IPS-18c (cell line): ENCODE measurements at regions not wholly inside any gene's neighbourhood (a gene's known extent, or its start where the extent isn't known, plus 50 kb on each side); places are given as distances from the start of the nearest gene placed in this dataset.

Source experiments
- H3K4me3 ChIP-seq: 2 replicates; pipeline ENCODE4 v1.7.0; 2013; ENCODE audit warnings: low read depth, mild to moderate bottlenecking, low read length, moderate library complexity; ENCODE audit not compliant: insufficient read depth
- H3K9me3 ChIP-seq: one replicate; pipeline ENCODE4 v1.6.1; 2013; ENCODE audit warnings: mild to moderate bottlenecking, low read length, moderate library complexity; ENCODE audit not compliant: control insufficient read depth, insufficient read depth

DNA sequence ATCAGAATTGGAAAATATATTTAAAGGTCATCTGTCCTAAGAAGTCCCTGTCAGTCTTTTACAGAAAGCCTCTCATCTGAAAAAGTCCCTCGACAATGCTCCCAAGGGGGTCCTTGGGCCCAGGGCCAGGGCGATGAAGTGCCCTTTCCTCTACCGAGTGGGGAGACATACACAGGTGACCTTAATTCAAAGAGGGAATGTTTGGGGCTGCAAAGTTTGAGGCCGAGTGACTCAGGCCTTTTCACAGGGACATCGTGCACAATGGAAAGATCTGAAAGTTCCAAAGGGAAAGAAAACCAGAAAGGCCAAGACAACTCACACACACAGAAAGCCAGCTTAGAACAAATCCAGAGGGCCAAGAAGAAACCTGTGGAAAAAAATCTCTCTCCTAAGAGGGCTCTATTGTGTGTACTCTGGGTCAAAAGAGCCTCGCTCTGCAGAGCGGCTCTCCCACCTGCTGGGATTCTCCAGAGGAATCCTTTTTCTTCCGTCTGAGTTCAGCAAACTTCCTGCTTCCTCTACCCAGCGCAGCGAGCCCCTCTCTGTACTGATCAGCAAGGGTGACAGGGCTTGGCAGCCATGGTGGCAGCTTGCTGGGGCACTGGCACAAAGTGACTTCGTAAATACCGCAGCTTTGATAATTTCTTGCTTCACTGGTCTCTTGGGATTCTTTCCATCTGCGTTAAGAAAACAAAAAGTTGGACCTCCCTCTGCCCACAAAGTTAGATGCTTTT lies 259.1 kb downstream of the OPA1 start:
- Histone ChIP-seq H3K9me3 (no peaks in the 10 kb centered on the region), H3K4me3 (no peak overlapping the region)

DNA sequence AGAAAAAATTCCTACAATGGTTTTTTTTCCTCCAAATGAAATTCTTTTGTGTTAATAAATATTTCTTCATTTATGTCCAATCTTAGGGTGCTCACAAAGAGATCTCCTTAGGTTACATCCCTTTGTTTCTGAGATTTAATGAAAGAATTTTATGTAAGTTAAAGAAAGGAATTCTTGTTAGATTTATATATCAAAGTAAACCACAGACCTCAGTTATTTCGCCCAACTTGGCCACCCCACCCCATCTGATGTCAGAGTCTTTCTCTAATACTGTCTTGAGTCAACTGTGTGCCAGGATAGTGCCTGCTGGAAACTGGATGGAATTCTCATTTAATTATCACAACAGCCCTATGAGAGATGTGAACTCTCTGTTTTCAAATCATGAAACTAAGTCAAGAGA lies 259.9 kb downstream of the OPA1 start:
- no peak overlapping the region for H3K4me3 ChIP-seq

DNA sequence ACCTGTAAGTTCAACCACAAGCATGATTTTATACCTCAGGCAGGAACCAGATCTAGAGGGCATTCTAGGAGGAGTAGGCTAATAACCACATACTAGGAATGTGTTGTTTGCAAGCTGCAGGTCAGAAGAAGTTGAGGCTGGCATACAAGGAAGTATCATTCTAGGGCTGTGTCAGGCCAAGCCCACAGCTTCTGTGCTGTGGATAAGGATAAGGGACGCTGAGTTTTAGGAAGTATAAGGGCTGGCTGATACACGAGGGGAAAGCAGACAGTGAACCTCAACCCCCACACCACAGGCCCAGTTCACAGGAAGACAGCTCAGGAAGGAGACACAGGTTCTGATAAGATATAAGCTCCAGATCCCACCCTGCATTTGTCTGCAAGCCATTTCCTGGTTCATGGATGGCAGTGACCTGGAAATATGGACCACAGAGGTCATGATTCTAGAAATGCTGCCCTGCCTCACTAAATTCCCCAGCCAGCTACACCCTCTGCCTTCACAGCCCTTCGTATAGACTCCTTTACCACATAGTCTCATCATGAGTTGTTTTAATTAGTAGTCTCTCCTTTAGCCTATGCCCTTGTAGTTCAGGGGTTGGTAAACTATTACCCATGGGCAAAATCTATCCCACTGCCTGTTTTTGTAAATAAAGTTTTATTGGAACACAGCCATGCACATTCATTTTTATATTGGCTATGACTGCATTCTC lies 260.7 kb downstream of the OPA1 start:
- Histone ChIP-seq H3K9me3 (no peaks in the 10 kb centered on the region), H3K4me3 (no peak overlapping the region)

More for the DNA sequence above, 259.9 kb downstream of the OPA1 start:
- H3K9me3 ChIP-seq: no peaks in the 10 kb centered on the region

DNA sequence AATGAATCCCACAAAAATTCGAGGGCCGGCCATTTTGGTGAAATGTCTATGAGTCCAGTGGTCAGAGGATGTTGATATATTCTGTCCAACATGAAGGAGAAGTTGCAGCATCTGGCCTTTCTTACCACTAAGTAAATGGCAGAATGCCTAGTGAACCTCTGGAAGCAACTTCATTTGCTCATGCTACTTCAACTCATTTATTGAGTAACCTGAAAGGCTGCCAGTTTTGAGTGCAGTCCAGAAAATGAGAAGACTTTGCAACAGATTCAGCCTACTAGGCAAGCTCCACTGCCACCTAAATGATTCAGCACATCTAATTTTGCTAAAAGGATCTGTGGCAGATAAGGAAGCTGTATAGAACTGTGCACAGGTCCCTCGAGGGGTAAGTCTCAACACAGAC lies 265.0 kb downstream of the OPA1 start:
- Histone ChIP-seq H3K9me3 (no peaks in the 10 kb centered on the region), H3K4me3 (no peak overlapping the region)

DNA sequence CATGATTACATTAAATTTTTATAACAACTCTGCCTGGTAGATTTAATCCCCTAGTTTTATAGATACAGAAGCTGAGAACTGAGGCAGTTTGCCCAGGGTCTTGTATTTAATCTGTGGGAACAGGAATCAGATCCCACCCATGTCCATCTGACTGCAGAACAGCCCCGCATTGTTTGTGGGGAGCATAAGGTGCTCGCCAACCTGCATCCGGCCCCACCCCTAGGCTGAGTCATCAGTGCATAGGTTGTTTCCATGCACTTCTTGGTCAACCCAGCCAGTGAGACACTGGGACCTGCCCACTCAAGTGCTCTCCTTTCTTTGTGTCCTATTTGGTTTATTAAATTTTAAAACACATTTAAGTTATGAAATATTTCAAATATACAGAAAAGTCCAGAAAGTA lies 266.2 kb downstream of the OPA1 start:
- Histone ChIP-seq H3K4me3 (no peak overlapping the region), H3K9me3 (no peaks in the 10 kb centered on the region)

DNA sequence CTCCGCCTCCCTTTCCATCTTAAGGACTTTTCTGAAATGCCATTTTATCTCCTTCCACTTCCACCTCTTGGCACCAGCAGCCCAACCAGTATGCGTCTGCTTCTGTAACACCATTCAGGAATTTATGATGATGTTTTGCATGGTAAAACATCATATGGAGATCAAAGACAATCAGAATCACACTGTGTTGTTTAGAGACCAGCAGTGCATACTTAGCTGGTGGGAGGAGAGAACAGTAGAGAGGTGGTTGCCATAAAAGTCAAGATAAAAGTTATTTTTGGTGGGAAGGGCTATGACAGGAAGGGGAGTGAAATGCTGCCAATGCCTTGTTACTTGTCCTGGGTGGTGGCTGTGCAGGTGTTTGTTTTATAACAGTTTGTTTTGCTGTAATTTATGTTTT lies 268.0 kb downstream of the OPA1 start:
- no peaks in the 10 kb centered on the region for H3K9me3 ChIP-seq
- no peak overlapping the region for H3K4me3 ChIP-seq

DNA sequence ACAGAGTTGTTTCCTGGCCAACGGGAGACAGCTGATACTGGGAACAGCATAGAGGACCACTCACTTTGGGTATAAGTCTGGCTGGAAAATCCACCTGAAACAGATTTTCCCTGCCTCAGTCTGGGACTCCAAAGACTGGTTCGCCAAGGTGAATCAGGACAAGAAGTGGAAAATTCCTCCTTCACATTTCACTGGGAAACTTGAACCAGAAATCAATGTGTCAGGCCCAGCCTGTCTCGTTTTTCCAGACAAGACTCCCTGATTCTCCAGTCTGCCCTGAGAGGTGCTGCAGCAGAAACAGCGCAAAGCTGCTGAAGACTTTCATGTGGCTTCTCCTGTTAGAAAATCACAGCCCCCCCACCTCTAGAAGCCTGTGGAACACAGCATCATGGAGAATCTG lies 269.8 kb downstream of the OPA1 start:
- H3K9me3 ChIP-seq: no peaks in the 10 kb centered on the region
- H3K4me3 ChIP-seq: no peak overlapping the region

DNA sequence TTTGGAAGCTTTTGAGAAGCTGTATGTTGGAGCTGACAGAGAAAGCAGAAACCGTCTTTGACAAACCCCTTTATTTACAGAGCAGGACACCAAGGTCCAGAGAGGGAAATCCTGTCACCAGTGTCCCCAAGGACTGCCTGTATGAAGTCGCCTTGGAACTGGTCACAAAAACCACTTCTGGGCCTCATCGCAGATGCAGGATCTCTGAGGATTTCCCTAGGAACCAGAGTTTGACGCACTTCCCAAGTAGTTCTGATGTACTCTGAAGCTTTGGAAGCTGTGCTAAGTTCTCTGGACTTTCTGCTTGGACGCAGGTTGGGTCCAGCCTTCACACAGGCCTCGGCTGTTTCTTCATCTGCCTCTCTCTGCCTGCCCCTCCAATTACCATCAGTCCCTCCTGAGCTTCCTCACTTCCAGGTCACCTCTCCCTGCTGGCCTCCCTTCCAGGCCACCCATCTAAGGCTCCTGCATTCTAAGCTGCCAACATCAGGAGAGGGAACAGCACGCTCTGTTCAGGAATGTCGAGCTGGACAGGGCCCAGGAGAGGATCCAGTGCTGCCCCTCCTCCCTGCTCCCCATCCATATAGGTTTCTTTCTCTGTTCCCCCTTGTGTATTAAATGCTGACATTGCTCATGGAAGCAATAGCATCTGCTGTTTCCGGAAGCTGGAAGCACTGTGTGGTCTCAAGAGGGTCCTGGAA lies 270.8 kb downstream of the OPA1 start:
- no peaks in the 10 kb centered on the region for H3K9me3 ChIP-seq
- H3K4me3 ChIP-seq: no peak overlapping the region

DNA sequence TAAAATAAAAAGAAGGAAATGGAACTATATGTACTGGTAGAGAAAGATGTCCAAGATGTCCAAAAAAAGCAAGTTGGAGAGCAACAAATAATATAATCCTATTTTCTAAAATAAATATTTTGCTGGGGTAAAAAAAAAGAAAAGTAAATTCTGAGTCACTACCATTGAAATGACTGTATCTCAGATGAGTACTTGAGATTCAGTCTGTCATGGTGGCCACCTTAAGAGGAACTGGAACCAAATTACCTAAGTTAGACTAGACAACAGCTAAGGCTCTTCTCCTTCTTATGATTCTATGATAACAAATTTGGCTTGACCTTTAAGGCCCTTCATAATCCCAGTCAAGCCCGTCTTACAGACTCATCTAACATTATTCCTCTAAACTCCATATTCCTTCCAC lies 270.6 kb upstream of the HES1 start:
- Histone ChIP-seq H3K4me3 (no peak overlapping the region), H3K9me3 (no peaks in the 10 kb centered on the region)

DNA sequence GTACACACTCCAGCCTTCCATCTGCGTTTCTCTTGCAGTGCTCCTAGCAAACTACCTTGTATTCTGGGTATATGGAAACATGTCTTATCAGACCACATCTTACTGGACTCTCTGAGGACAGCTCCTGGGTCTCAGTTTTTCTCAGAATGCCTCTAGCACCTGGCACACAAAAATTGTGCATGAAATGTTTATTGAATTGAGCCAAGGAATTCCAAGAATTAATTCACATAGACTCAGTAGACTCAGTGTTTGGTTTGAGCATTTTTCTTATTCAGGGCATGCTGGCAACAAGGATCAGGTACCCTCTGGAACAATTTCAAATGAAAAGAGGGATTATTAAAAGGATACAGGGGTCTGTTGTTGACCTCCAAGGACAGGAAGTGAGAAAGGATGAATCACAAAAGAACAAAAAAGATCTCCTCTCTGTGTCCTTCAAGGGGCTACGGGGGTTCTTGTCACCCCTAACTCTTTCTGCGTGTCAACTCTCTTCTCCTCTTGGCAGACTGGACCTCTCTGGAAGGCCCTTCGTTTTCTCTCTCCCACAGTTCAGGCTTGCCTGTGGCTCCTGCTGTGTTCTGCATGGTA lies 270.0 kb upstream of the HES1 start:
- Histone ChIP-seq H3K4me3 (no peak overlapping the region), H3K9me3 (no peaks in the 10 kb centered on the region)

DNA sequence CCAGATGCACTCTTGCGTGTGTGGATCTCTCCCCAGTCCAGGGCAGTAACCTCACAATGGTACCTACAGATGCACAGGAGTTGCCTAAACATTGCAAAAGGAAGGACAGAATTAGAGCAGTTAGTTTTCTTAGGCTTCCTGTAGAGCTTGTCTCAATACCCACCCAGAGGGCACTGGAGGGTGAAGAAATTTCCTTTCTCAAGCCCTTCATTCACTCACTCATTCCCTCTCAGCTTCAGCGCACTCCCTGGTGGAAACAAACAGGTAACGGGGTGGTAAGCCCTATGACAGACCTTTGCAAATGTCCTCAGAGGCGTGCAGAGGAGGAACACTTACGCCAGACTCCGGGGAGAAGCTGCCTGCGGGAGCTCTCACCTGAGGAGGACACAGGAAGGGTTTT lies 267.4 kb upstream of the HES1 start:
- Histone ChIP-seq H3K9me3 (no peaks in the 10 kb centered on the region), H3K4me3 (no peak overlapping the region)

DNA sequence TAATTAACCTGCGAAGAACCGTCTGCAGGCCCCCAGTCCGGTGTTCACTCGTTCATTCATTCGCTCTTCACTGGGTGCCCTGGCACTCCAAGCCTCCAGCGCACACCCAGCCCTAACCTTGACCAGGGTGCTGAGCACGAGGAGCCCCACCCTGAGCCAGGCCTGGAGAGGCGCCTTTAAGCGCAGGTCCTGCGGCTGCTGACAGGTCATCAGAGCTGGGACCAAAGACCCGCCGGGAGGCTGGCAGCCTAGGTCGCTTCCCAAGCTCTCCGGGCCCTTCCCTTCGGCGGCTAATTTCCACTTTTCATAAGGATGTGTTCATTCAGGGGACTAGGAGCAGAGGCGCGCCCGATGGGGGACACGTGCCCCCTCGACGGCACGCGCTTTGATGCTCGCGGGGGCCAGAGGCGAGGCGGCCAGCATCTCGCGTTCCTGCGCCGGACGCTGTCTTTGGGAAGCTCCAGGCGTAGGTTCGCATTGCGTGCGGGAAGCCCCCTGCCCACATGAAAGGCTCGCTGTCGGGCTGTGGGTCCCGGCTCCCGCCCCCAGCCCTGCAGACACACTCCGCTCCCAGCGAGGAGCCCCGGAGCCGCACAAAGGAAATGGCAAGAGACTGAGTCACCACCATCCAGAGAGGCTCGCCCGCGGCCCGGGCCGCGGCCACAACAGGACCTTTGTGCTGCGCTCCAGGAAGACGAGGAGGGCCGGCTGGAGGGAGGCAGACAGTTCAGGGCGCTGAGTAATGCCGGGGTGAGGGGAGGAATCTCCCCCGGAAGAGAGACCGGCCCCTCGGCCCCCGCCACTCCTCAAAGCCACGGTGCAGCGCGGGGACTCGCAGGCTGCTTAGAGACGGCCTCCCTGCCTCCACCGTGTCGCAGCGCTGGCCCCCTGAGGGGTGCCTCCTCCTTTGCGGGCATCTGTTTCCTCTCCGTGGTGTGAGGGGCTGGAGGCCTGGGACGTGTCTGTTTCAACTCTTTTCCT lies 266.4 kb upstream of the HES1 start:
- Histone ChIP-seq H3K9me3 (no peaks in the 10 kb centered on the region), H3K4me3 (no peak overlapping the region)

DNA sequence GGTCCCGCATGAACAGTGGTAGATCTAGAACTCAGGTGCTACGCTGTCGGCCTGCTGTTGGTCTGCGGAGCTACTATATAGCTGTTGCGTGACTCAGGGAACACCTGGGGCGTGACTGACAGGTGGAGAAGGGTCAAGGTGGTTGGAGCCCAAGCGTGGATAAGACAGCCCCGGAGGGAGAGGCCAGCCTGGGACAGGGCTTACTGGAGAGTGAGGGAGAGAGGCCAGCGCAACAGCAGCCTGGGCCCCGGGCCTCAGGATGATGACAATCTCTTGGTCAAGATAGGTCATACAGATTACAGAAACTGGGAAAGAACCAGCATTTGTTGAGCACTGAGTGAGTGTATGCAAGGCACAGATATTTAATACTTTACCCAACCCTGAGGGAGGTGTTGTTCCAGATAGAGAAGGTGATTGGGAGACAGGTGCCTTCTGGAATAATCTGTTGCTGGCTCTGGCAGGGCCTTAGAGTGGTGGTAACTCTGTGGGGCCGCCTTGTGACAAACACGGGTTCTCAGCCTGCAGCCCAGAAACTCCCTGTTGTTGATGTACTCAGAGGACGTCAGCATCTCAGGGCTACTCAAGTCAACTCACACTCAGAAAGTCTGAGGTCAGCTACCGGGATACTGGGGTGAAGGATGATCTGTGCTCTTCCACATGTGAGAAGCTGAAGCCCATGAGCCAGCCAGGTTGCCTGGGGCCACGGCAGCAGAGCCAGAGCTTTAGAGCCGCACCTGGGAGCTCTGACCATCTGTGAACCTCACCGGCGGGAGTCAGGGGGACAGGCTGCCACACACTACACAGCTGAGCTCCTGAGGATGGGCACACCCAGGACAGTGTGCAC lies 265.4 kb upstream of the HES1 start:
- no peak overlapping the region for H3K4me3 ChIP-seq
- H3K9me3 ChIP-seq: no peaks in the 10 kb centered on the region

DNA sequence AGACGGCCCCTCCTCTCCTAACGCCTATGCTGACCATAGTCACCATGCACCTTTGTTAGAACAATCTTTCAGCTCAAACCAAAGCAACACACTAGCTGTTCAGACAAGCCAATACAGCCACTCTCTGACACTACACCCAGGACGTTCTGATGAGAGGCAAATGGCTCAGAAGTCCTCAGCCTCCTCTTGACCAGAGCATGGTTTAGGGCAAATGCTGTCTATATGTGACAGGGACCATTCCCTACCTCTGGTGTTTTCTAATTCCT lies 264.8 kb upstream of the HES1 start:
- H3K4me3 ChIP-seq: no peak overlapping the region
- H3K9me3 ChIP-seq: no peaks in the 10 kb centered on the region

DNA sequence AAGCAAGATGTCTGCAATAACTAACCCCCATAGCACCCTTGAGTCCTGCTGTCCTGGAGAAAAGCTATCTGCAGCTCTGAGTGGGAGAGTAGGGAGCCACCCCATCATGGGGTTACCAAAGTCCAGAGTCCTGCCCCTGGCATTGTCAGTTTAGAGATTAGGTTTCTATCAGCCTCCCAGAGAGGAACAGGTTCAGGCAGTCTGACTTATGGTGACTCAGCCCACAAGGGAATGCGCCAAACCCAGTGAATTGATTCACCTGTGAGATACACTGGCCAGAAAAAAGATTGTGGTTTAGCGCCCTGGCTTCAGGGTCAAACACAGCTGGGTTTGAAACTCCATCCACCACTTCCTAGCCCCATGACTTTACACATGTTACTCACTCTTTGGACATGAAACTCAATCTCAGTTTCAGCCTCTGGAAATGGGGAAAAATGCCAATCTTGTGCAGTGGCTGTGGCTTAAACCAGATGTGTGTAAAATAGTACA lies 263.6 kb upstream of the HES1 start:
- Histone ChIP-seq H3K4me3 (no peak overlapping the region), H3K9me3 (no peaks in the 10 kb centered on the region)
